ENCODE measurements at regions not wholly inside any gene's neighbourhood (a gene's known extent, or its start where the extent isn't known, plus 50 kb on each side); places are given as distances from the start of the nearest gene placed in this dataset.

- CTCF ChIA-PET, result no interaction called here
- peaks cover 16% of the 10 kb centered on the region for H3K9me3 Mint-ChIP-seq
- H3K4me3 Mint-ChIP-seq, result no peak overlapping the region
Observed at GRCh38 chr4:10959586-10959985, 275.0 kb upstream of the CLNK start.

GRCh38 chr4:10958226-10958856, 273.8 kb upstream of the CLNK start:
- POLR2A ChIA-PET, result no interaction called here
- Mint-ChIP-seq H3K36me3 (ENCODE audit: low read depth) (no peaks in the 10 kb centered on the region), H3K4me3 (no peak overlapping the region), H3K9me3 (peaks cover 7% of the 10 kb centered on the region), H3K4me1 (no peaks in the 10 kb centered on the region), H3K27me3 (no peaks in the 10 kb centered on the region), H3K27ac (no peak overlapping the region)
- CTCF ChIA-PET, result no interaction called here
- DNase-seq, result no peak

More at GRCh38 chr4:10959586-10959985, 275.0 kb upstream of the CLNK start:
- H3K36me3 Mint-ChIP-seq (ENCODE audit: low read depth), result no peaks in the 10 kb centered on the region
- no peaks in the 10 kb centered on the region for H3K4me1 Mint-ChIP-seq
- POLR2A ChIA-PET, result no interaction called here
- no peak overlapping the region for H3K27ac Mint-ChIP-seq
- no peak for DNase-seq
- no peaks in the 10 kb centered on the region for H3K27me3 Mint-ChIP-seq

GRCh38 chr4:10951306-10951705, 266.7 kb upstream of the CLNK start:
- Mint-ChIP-seq H3K36me3 (ENCODE audit: low read depth) (no peaks in the 10 kb centered on the region), H3K9me3 (no peaks in the 10 kb centered on the region), H3K27ac (no peak overlapping the region), H3K4me1 (no peaks in the 10 kb centered on the region), H3K27me3 (no peaks in the 10 kb centered on the region), H3K4me3 (no peak overlapping the region)
- ChIA-PET CTCF (no interaction called here), POLR2A (no interaction called here)
- DNase-seq, result no peak

GRCh38 chr4:10949039-10949733, 264.6 kb upstream of the CLNK start:
- Mint-ChIP-seq H3K27ac (no peak overlapping the region), H3K27me3 (no peaks in the 10 kb centered on the region), H3K4me1 (no peaks in the 10 kb centered on the region), H3K9me3 (no peaks in the 10 kb centered on the region), H3K4me3 (no peak overlapping the region), H3K36me3 (ENCODE audit: low read depth) (no peaks in the 10 kb centered on the region)
- no peak for DNase-seq
- ChIA-PET POLR2A (no interaction called here), CTCF (no interaction called here)

- Mint-ChIP-seq H3K4me3 (no peak overlapping the region), H3K9me3 (peaks cover under 1% of the 10 kb centered on the region), H3K27ac (no peak overlapping the region), H3K36me3 (ENCODE audit: low read depth) (no peaks in the 10 kb centered on the region), H3K4me1 (no peaks in the 10 kb centered on the region), H3K27me3 (no peaks in the 10 kb centered on the region)
- POLR2A ChIA-PET, result no interaction called here
- CTCF ChIA-PET, result no interaction called here
- no peak for DNase-seq
Observed at GRCh38 chr4:10947898-10948297, 263.3 kb upstream of the CLNK start.

- H3K27me3 Mint-ChIP-seq, result no peaks in the 10 kb centered on the region
- H3K4me1 Mint-ChIP-seq, result no peaks in the 10 kb centered on the region
- CTCF ChIA-PET, result no interaction called here
- no peaks in the 10 kb centered on the region for H3K36me3 Mint-ChIP-seq (ENCODE audit: low read depth)
- no peak overlapping the region for H3K4me3 Mint-ChIP-seq
- DNase-seq, result no peak
- POLR2A ChIA-PET, result no interaction called here
- peaks cover 13% of the 10 kb centered on the region for H3K9me3 Mint-ChIP-seq
- no peak overlapping the region for H3K27ac Mint-ChIP-seq
Observed at GRCh38 chr4:10944321-10944720, 259.8 kb upstream of the CLNK start.

- ChIA-PET POLR2A (no interaction called here), CTCF (no interaction called here)
- Mint-ChIP-seq H3K9me3 (peaks cover 16% of the 10 kb centered on the region), H3K27me3 (no peaks in the 10 kb centered on the region), H3K36me3 (ENCODE audit: low read depth) (no peaks in the 10 kb centered on the region), H3K4me1 (no peaks in the 10 kb centered on the region), H3K27ac (no peak overlapping the region), H3K4me3 (no peak overlapping the region)
- no peak for DNase-seq
Observed at GRCh38 chr4:10942156-10942555, 257.6 kb upstream of the CLNK start.

GRCh38 chr4:10929818-10930217, 245.2 kb upstream of the CLNK start:
- Mint-ChIP-seq H3K4me1 (no peaks in the 10 kb centered on the region), H3K4me3 (no peak overlapping the region), H3K27ac (no peak overlapping the region), H3K36me3 (ENCODE audit: low read depth) (no peaks in the 10 kb centered on the region), H3K9me3 (peaks cover 7% of the 10 kb centered on the region), H3K27me3 (no peaks in the 10 kb centered on the region)
- DNase-seq, result no peak
- POLR2A ChIA-PET, result no interaction called here
- CTCF ChIA-PET, result no interaction called here

- ChIA-PET POLR2A (no interaction called here), CTCF (no interaction called here)
- no peaks in the 10 kb centered on the region for H3K27me3 Mint-ChIP-seq
- no peak overlapping the region for H3K27ac Mint-ChIP-seq
- no peaks in the 10 kb centered on the region for H3K36me3 Mint-ChIP-seq (ENCODE audit: low read depth)
- no peak overlapping the region for H3K4me3 Mint-ChIP-seq
- H3K9me3 Mint-ChIP-seq, result peaks cover 3% of the 10 kb centered on the region
- H3K4me1 Mint-ChIP-seq, result no peaks in the 10 kb centered on the region
- no peak for DNase-seq
Observed at GRCh38 chr4:10925996-10926395, 241.4 kb upstream of the CLNK start.

GRCh38 chr4:10924274-10924673, 239.7 kb upstream of the CLNK start:
- DNase-seq, result no peak
- no peaks in the 10 kb centered on the region for H3K36me3 Mint-ChIP-seq (ENCODE audit: low read depth)
- H3K27ac Mint-ChIP-seq, result no peak overlapping the region
- ChIA-PET POLR2A (no interaction called here), CTCF (no interaction called here)
- H3K4me1 Mint-ChIP-seq, result no peaks in the 10 kb centered on the region
- no peak overlapping the region for H3K4me3 Mint-ChIP-seq
- no peaks in the 10 kb centered on the region for H3K27me3 Mint-ChIP-seq
- H3K9me3 Mint-ChIP-seq, result peaks cover 3% of the 10 kb centered on the region

- no peak for DNase-seq
- CTCF ChIA-PET, result no interaction called here
- no peak overlapping the region for H3K27ac Mint-ChIP-seq
- no peaks in the 10 kb centered on the region for H3K27me3 Mint-ChIP-seq
- H3K36me3 Mint-ChIP-seq (ENCODE audit: low read depth), result no peaks in the 10 kb centered on the region
- no peaks in the 10 kb centered on the region for H3K9me3 Mint-ChIP-seq
- POLR2A ChIA-PET, result no interaction called here
- no peak overlapping the region for H3K4me3 Mint-ChIP-seq
- no peaks in the 10 kb centered on the region for H3K4me1 Mint-ChIP-seq
Observed at GRCh38 chr4:10917566-10917965, 233.0 kb upstream of the CLNK start.

GRCh38 chr4:10898072-10898471, 213.5 kb upstream of the CLNK start:
- Mint-ChIP-seq H3K27me3 (no peaks in the 10 kb centered on the region), H3K4me1 (no peaks in the 10 kb centered on the region), H3K4me3 (no peak overlapping the region), H3K27ac (no peak overlapping the region), H3K9me3 (no peaks in the 10 kb centered on the region), H3K36me3 (ENCODE audit: low read depth) (no peaks in the 10 kb centered on the region)
- ChIA-PET CTCF (interaction anchor here (0.7 kb wide), 1 partner anchor 8 kb away, joined by 4 read pairs; no protein-coding TSS in a partner anchor), POLR2A (no interaction called here)
- no peak for DNase-seq

- Mint-ChIP-seq H3K4me3 (no peak overlapping the region), H3K9me3 (no peaks in the 10 kb centered on the region)
- POLR2A ChIA-PET, result no interaction called here
Observed at GRCh38 chr4:10897076-10897475, 212.5 kb upstream of the CLNK start.

GRCh38 chr4:10893395-10893794, 208.8 kb upstream of the CLNK start:
- Mint-ChIP-seq H3K4me1 (no peaks in the 10 kb centered on the region), H3K9me3 (no peaks in the 10 kb centered on the region), H3K27me3 (no peaks in the 10 kb centered on the region), H3K4me3 (no peak overlapping the region), H3K36me3 (ENCODE audit: low read depth) (no peaks in the 10 kb centered on the region), H3K27ac (no peak overlapping the region)
- POLR2A ChIA-PET, result no interaction called here
- no peak for DNase-seq
- CTCF ChIA-PET, result interaction anchor here (1.3 kb wide), 1 partner anchor 8 kb away, joined by 3 read pairs; no protein-coding TSS in a partner anchor

More at GRCh38 chr4:10897076-10897475, 212.5 kb upstream of the CLNK start:
- H3K27me3 Mint-ChIP-seq, result no peaks in the 10 kb centered on the region
- no peak for DNase-seq
- no peaks in the 10 kb centered on the region for H3K4me1 Mint-ChIP-seq
- no peak overlapping the region for H3K27ac Mint-ChIP-seq
- CTCF ChIA-PET, result no interaction called here
- H3K36me3 Mint-ChIP-seq (ENCODE audit: low read depth), result no peaks in the 10 kb centered on the region

Data from activated CD4-positive, alpha-beta memory T cell treated with anti-CD3 and anti-CD28 coated beads, Interleukin-2, amount 10 ng/mL, durations not matched to agents 7 days and 5 days (primary cell).